Erythroblast (primary cell): ENCODE measurements at regions not wholly inside any gene's neighbourhood (a gene's known extent, or its start where the extent isn't known, plus 50 kb on each side); places are given as distances from the start of the nearest gene placed in this dataset.

Source experiments
- GATA1 ChIP-seq: IDR thresholded peaks from 2 replicates; pipeline ENCODE4 v1.6.1; 2011; ENCODE audit warnings: low read depth, mild to moderate bottlenecking, control low read depth, low read length, moderate library complexity
- POLR2A ChIP-seq: IDR thresholded peaks from 2 replicates; pipeline ENCODE4 v1.6.1; 2011; ENCODE audit warnings: mild to moderate bottlenecking, low read length

DNA sequence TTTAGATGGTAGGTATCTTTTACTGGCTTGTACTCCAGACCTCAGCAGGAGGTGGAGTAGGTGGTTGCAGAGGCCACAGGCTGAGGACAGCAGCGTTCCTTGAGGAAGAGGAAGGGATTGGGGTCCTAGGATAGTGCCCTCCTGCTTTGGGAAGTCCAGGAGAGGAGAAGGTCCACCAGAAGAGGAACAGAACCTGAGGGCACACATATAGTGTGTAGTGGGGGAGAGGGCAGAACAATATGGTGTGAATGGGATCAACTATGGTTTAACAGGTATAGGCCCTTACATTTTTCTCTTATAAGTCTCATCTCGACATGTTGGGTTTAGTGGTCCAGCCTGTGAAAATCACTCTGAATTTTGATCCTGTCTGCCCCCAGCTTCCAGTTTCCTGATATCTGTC, 229.1 kb upstream of the ZBED5 start:
- no peak for TF ChIP-seq POLR2A
- TF ChIP-seq GATA1, result no peak
